HFF-Myc (cell line): ENCODE measurements at regions not wholly inside any gene's neighbourhood (a gene's known extent, or its start where the extent isn't known, plus 50 kb on each side); places are given as distances from the start of the nearest gene placed in this dataset.

Experiments used
- DNase-seq: peaks from one replicate; pipeline ENCODE4 v3.0.0-alpha.2; 2011; ENCODE audit warnings: low read depth; ENCODE audit errors: extremely low read depth
- H3K4me3 ChIP-seq: replicated peaks from 2 replicates; pipeline ENCODE4 v1.5.1; 2011; ENCODE audit warnings: low read depth, mild to moderate bottlenecking, control low read depth, low read length
- CTCF ChIP-seq: IDR thresholded peaks from 2 replicates; pipeline ENCODE4 v1.5.1; 2012; ENCODE audit warnings: mild to moderate bottlenecking, low read depth, low read length, control low read depth; ENCODE audit errors: missing control alignments

- DNase-seq: no peak
- no peak for TF ChIP-seq CTCF
Measured at GRCh38 chr6:81486234-81486633, 266.2 kb downstream of the TENT5A start.

DNA sequence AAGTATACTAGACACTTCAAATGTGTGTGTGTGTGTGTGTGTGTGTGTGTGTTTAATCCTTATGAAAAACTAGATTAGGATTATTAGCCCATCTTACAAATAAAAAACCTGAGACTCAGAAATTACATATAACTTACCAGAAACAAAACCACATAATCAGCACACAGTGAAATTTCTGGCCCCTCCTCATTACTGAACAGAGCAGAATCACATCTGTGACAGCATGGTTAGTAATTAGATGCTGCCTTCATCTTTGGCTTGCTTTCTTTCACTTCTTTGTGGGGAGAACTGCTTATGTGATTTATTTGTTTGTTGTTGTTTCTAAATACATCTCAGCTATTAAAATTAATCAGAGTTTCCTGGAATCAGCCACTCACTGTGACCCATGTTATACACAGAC, 267.1 kb downstream of the TENT5A start:
- no peak for TF ChIP-seq CTCF
- no peak overlapping the region for H3K4me3 ChIP-seq
- no peak for DNase-seq

More at GRCh38 chr6:81486234-81486633, 266.2 kb downstream of the TENT5A start:
- H3K4me3 ChIP-seq: no peak overlapping the region

GRCh38 chr6:81484251-81484650, 268.2 kb downstream of the TENT5A start:
- no peak for TF ChIP-seq CTCF
- DNase-seq: no peak
- no peak overlapping the region for H3K4me3 ChIP-seq

GRCh38 chr6:81480139-81480538, 272.3 kb downstream of the TENT5A start:
- TF ChIP-seq CTCF: no peak
- no peak for DNase-seq
- H3K4me3 ChIP-seq: no peak overlapping the region

DNA sequence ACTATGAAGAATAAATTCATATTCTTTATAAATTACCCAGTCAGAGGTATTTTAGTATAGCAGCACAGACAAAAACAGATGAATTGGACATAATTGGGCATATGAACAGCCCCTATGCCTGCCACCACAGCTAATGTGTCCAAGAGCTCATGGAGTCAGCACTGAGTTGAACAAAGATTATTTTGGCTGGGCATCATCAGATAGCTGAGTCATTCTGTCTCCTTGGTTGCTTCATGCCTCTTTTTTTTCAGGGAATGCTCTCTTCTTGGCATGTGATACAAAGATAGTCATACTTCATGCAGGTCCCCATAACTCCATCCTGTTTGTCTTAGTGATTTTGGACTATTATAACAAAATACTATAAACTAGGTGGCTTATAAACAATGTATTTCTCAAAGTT, 275.6 kb downstream of the TENT5A start:
- H3K4me3 ChIP-seq: no peak overlapping the region
- TF ChIP-seq CTCF: no peak
- DNase-seq: no peak

- TF ChIP-seq CTCF: no peak
- H3K4me3 ChIP-seq: no peak overlapping the region
Measured at GRCh38 chr6:81475646-81476045, 276.8 kb downstream of the TENT5A start.

DNA sequence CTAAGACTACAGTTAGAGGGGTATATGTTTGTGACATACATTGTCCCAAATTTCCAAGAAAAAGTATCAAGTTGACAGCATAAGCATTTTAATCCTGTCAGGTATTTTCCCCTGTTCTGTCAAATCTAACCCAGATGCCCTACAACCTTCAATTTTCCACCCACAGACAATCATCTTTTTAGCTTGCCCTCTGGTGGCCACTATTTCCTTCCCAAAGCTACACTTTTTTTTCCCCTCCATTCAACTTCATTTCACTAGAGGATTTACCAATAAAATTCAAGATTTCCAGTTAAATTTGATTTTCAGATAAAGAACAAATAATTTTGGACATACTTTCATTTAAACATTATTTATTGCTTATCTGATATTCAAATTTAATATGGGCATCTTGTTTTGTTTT, 286.6 kb downstream of the TENT5A start:
- TF ChIP-seq CTCF: peak; percentile 57
- H3K4me3 ChIP-seq: no peak overlapping the region
- no peak for DNase-seq

More at GRCh38 chr6:81475646-81476045, 276.8 kb downstream of the TENT5A start:
- no peak for DNase-seq
